ENCODE measurements at regions not wholly inside any gene's neighbourhood (a gene's known extent, or its start where the extent isn't known, plus 50 kb on each side); places are given as distances from the start of the nearest gene placed in this dataset.

DNA sequence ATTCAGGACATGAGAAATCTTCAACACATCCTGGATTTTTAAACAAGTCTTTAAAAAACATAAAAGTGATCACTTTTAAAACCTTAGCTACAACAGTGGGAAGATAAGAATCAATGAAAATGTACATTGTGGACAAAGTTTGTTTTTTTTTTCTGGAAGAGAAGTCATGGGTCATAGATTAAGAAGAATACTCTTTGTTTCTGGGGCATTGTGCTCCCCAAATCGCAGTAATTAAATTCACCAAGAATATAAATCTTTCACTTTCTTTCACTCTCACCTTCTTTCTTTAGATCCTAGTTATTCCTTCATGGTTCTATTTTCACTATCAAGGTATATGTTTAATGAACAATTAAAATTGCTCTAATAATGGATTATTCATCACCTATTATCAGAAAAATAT lies 132.6 kb upstream of the PGR start:
- Histone ChIP-seq H3K27ac (ENCODE audit: low read depth in 1 of 2, low read length in 2 of 2) (no peak overlapping the region), H3K4me1 (ENCODE audit: control insufficient read depth in 1 of 2, insufficient read depth in 2 of 2, low read length in 2 of 2) (no peaks in the 10 kb centered on the region), H3K9ac (ENCODE audit: insufficient read depth, low read length, poor library complexity, severe bottlenecking) (no peak overlapping the region), H3K79me2 (ENCODE audit: insufficient read depth, low read length) (no peaks in the 10 kb centered on the region), H3K4me3 (replicated peaks in 1 of 3; ENCODE audit: low read depth in 2 of 3, low read length in 3 of 3) (no peak overlapping the region), H3K9me3 (replicated peaks in 1 of 2; ENCODE audit: control insufficient read depth in 1 of 2, insufficient read depth in 1 of 2, low read length in 2 of 2) (no peaks in the 10 kb centered on the region), H2AFZ (ENCODE audit: insufficient read depth, low read depth, low read length, poor library complexity, severe bottlenecking) (no peak overlapping the region), H4K20me1 (ENCODE audit: insufficient read depth, low read length) (no peaks in the 10 kb centered on the region), H3K27me3 (ENCODE audit: control insufficient read depth in 2 of 2, insufficient read depth in 2 of 2, low read length in 2 of 2) (no peaks in the 10 kb centered on the region), H3K4me2 (replicated peaks; ENCODE audit: extremely low read depth, low read length, poor library complexity, severe bottlenecking) (no peak overlapping the region), H3K36me3 (replicated peaks in 1 of 2; ENCODE audit: control insufficient read depth in 1 of 2, insufficient read depth in 2 of 2, low read length in 2 of 2) (no peaks in the 10 kb centered on the region)
- WGBS (ENCODE audit: insufficient coverage): no CpG with 5 or more reads among the region's 1 CpG
- H3K27me3 Mint-ChIP-seq (ENCODE audit: low read depth in 3 of 3): peaks cover 0 to 3% (median 1%) of the 10 kb centered on the region in 3 donors
- H3K36me3 Mint-ChIP-seq: no peaks in the 10 kb centered on the region
- intact Hi-C loops (cut with micrococcal nuclease): no loop called here
- no peak for DNase-seq
- TF ChIP-seq, protein P1, sequence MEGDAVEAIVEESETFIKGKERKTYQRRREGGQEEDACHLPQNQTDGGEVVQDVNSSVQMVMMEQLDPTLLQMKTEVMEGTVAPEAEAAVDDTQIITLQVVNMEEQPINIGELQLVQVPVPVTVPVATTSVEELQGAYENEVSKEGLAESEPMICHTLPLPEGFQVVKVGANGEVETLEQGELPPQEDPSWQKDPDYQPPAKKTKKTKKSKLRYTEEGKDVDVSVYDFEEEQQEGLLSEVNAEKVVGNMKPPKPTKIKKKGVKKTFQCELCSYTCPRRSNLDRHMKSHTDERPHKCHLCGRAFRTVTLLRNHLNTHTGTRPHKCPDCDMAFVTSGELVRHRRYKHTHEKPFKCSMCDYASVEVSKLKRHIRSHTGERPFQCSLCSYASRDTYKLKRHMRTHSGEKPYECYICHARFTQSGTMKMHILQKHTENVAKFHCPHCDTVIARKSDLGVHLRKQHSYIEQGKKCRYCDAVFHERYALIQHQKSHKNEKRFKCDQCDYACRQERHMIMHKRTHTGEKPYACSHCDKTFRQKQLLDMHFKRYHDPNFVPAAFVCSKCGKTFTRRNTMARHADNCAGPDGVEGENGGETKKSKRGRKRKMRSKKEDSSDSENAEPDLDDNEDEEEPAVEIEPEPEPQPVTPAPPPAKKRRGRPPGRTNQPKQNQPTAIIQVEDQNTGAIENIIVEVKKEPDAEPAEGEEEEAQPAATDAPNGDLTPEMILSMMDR (IDR thresholded peaks at IDR 0.05): no peak
- H3K4me1 Mint-ChIP-seq: no peaks in the 10 kb centered on the region
- no peak overlapping the region for H3K27ac Mint-ChIP-seq
- peaks cover 0 to 4% (median 0%) of the 10 kb centered on the region in 7 donors for H3K9me3 Mint-ChIP-seq
- no peak overlapping the region for H3K4me3 Mint-ChIP-seq

DNA sequence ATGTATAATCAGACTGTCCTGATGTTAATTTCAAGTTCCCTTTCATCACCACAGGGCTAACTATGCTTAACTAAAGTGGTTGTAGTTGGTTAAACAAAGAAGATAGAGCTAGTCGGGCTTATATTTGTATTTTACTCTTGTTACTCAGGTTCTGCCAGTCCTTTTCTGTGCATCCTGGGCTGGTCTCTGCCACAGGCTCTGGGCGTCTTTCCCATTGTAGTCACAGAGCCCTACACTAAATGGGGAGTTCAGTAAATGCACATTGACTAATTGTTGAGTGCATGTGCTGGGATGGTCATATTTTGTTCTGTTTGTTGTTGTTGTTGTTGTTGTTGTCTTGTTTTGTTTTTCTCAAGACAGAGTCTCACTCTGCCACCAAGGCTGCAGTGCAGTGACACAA lies 125.4 kb upstream of the PGR start:
- Histone ChIP-seq H3K79me2 (ENCODE audit: insufficient read depth, low read length) (no peaks in the 10 kb centered on the region), H3K4me1 (ENCODE audit: control insufficient read depth in 1 of 2, insufficient read depth in 2 of 2, low read length in 2 of 2) (no peaks in the 10 kb centered on the region), H3K36me3 (replicated peaks in 1 of 2; ENCODE audit: control insufficient read depth in 1 of 2, insufficient read depth in 2 of 2, low read length in 2 of 2) (no peaks in the 10 kb centered on the region), H2AFZ (ENCODE audit: insufficient read depth, low read depth, low read length, poor library complexity, severe bottlenecking) (no peak overlapping the region), H3K9ac (ENCODE audit: insufficient read depth, low read length, poor library complexity, severe bottlenecking) (no peak overlapping the region), H3K4me2 (replicated peaks; ENCODE audit: extremely low read depth, low read length, poor library complexity, severe bottlenecking) (no peak overlapping the region), H3K27ac (ENCODE audit: low read depth in 1 of 2, low read length in 2 of 2) (no peak overlapping the region), H3K4me3 (replicated peaks in 1 of 3; ENCODE audit: low read depth in 2 of 3, low read length in 3 of 3) (no peak overlapping the region), H3K27me3 (ENCODE audit: control insufficient read depth in 2 of 2, insufficient read depth in 2 of 2, low read length in 2 of 2) (no peaks in the 10 kb centered on the region), H4K20me1 (ENCODE audit: insufficient read depth, low read length) (no peaks in the 10 kb centered on the region), H3K9me3 (replicated peaks in 1 of 2; ENCODE audit: control insufficient read depth in 1 of 2, insufficient read depth in 1 of 2, low read length in 2 of 2) (no peaks in the 10 kb centered on the region)
- no peaks in the 10 kb centered on the region for H3K4me1 Mint-ChIP-seq
- peaks cover 0 to 1% (median 0%) of the 10 kb centered on the region in 3 donors for H3K27me3 Mint-ChIP-seq (ENCODE audit: low read depth in 3 of 3)
- intact Hi-C loops (cut with micrococcal nuclease): no loop called here
- no peak overlapping the region for H3K4me3 Mint-ChIP-seq
- TF ChIP-seq, protein P1 (IDR thresholded peaks at IDR 0.05): no peak
- DNase-seq: no peak
- H3K36me3 Mint-ChIP-seq: no peaks in the 10 kb centered on the region
- 83% methylated on average over 1 of the region's 2 CpGs for WGBS (ENCODE audit: insufficient coverage)
- peaks cover 0 to 5% (median 3%) of the 10 kb centered on the region in 7 donors for H3K9me3 Mint-ChIP-seq
- no peak overlapping the region for H3K27ac Mint-ChIP-seq
